CMK (cell line): ENCODE measurements at regions not wholly inside any gene's neighbourhood (a gene's known extent, or its start where the extent isn't known, plus 50 kb on each side); places are given as distances from the start of the nearest gene placed in this dataset.

Experiments used
- DNase-seq: peaks from one replicate; pipeline ENCODE4 v3.0.0-alpha.2; 2010; ENCODE audit warnings: low read depth

GRCh38 chr2:33859811-33860461 is 260.8 kb upstream of the FAM98A start:
- DNase-seq: no peak

- DNase-seq: peak; percentile 94
These were observed 260.1 kb upstream of the FAM98A start for GRCh38 chr2:33859176-33859575.

GRCh38 chr2:33848486-33848885 is 249.4 kb upstream of the FAM98A start:
- no peak for DNase-seq

- no peak for DNase-seq
These were observed 240.7 kb upstream of the FAM98A start for GRCh38 chr2:33839791-33840190.

- DNase-seq: no peak
These were observed 237.5 kb upstream of the FAM98A start for GRCh38 chr2:33836628-33837027.

GRCh38 chr2:33835911-33836310 is 236.8 kb upstream of the FAM98A start:
- no peak for DNase-seq

GRCh38 chr2:33822964-33823363 is 223.9 kb upstream of the FAM98A start:
- DNase-seq: no peak

- no peak for DNase-seq
These were observed 213.6 kb upstream of the FAM98A start for GRCh38 chr2:33812707-33813106.

GRCh38 chr2:33810046-33810835 is 211.1 kb upstream of the FAM98A start:
- no peak for DNase-seq

- DNase-seq: no peak
These were observed 206.9 kb upstream of the FAM98A start for GRCh38 chr2:33806041-33806440.

- peak; percentile 49 for DNase-seq
These were observed 205.1 kb upstream of the FAM98A start for GRCh38 chr2:33804155-33804554.

GRCh38 chr2:33796511-33796910 is 197.4 kb upstream of the FAM98A start:
- no peak for DNase-seq

- no peak for DNase-seq
These were observed 192.5 kb upstream of the FAM98A start for GRCh38 chr2:33791625-33792024.

GRCh38 chr2:33788044-33788443 is 188.9 kb upstream of the FAM98A start:
- no peak for DNase-seq

GRCh38 chr2:33786881-33787280 is 187.8 kb upstream of the FAM98A start:
- no peak for DNase-seq

- no peak for DNase-seq
These were observed 186.4 kb upstream of the FAM98A start for GRCh38 chr2:33785201-33786106.

- DNase-seq: no peak
These were observed 185.4 kb upstream of the FAM98A start for GRCh38 chr2:33784488-33784887.

GRCh38 chr2:33782395-33783230 is 183.5 kb upstream of the FAM98A start:
- no peak for DNase-seq

- DNase-seq: no peak
These were observed 178.7 kb upstream of the FAM98A start for GRCh38 chr2:33777786-33778185.

- no peak for DNase-seq
These were observed 176.2 kb upstream of the FAM98A start for GRCh38 chr2:33775306-33775705.

- no peak for DNase-seq
These were observed 170.9 kb upstream of the FAM98A start for GRCh38 chr2:33770023-33770422.

- no peak for DNase-seq
These were observed 167.1 kb upstream of the FAM98A start for GRCh38 chr2:33766175-33766574.
